Panc1 (cell line): ENCODE measurements at regions not wholly inside any gene's neighbourhood (a gene's known extent, or its start where the extent isn't known, plus 50 kb on each side); places are given as distances from the start of the nearest gene placed in this dataset.
"Not testable (repeated sequence)": the region's sequence is repeated elsewhere in the genome, so short reads cannot be mapped to it uniquely, and the experiment has no call there.

Source experiments
- ATAC-seq: fragments of 200-7000 bp; cut with Tn5 transposase; 2 replicates; pipeline ENCODE4 v1.9.1; 2020; ENCODE audit warnings: mild to moderate bottlenecking, moderate library complexity
- BruUV-seq: library from RNA; stranded (reverse); fragments of 400-500 nt; replicated peaks from 2 replicates; lab custom pipeline; 2021; lab: Mats Ljungman, UMichigan
- CTCF ChIA-PET: fragments of 300-600 bp; sonication (Branson Sonifier 250); formaldehyde crosslinking; loops from one replicate; lab custom pipeline; 2022; ENCODE audit warnings: antibody characterized with exemption; lab: Charles Lee
- POLR2A ChIA-PET: fragments of 300-600 bp; sonication (Branson Sonifier 250); formaldehyde crosslinking; loops from one replicate; lab custom pipeline; 2022; ENCODE audit warnings: antibody characterized with exemption; lab: Charles Lee
- DNase-seq: peaks from one replicate; pipeline ENCODE4 v3.0.0-alpha.2; 2010; ENCODE audit warnings: low read depth, low spot score
- H3K27ac ChIP-seq: 2 replicates; pipeline ENCODE4 v1.5.1; 2011; ENCODE audit warnings: mild to moderate bottlenecking, low read length, inconsistent platforms
- H3K27me3 ChIP-seq: fragments of 200-500 bp; sonication (Bioruptor generic); 2 replicates; pipeline ENCODE4 v1.6.0; 2014; ENCODE audit warnings: low read length, inconsistent platforms; ENCODE audit not compliant: control insufficient read depth, insufficient read depth
- H3K36me3 ChIP-seq: fragments of 200-500 bp; sonication (Bioruptor generic); 2 replicates; pipeline ENCODE4 v1.5.1; 2014; ENCODE audit warnings: inconsistent platforms, mild to moderate bottlenecking, low read length, moderate library complexity; ENCODE audit not compliant: control insufficient read depth, insufficient read depth
- H3K4me1 ChIP-seq: 2 replicates; pipeline ENCODE4 v1.5.1; 2011; ENCODE audit warnings: inconsistent platforms, mild to moderate bottlenecking, low read length, moderate library complexity; ENCODE audit not compliant: control insufficient read depth, insufficient read depth
- H3K4me3 ChIP-seq, 2 experiments: 2 replicates each; pipeline ENCODE4 v1.5.1; 2011 to 2012; ENCODE audit warnings: low read depth in 2 of 2, low read length in 2 of 2, mild to moderate bottlenecking in 2 of 2, inconsistent platforms in 1 of 2, moderate library complexity in 1 of 2
- H3K9me3 ChIP-seq: fragments of 200-500 bp; sonication (Bioruptor generic); 2 replicates; pipeline ENCODE4 v1.5.1; 2014; ENCODE audit warnings: low read depth, mild to moderate bottlenecking, inconsistent platforms, low read length, moderate library complexity; ENCODE audit not compliant: control insufficient read depth, insufficient read depth
- POLR2AphosphoS5 ChIP-seq: IDR thresholded peaks from 2 replicates; pipeline ENCODE4 v1.6.1; 2012; ENCODE audit warnings: mild to moderate bottlenecking, low read depth, low read length, moderate library complexity
- SIN3A ChIP-seq: IDR thresholded peaks from 2 replicates; pipeline ENCODE4 v1.6.1; 2012; ENCODE audit warnings: low read depth, mild to moderate bottlenecking, low read length, moderate library complexity, borderline replicate concordance; ENCODE audit not compliant: insufficient read depth
- TCF7L2 ChIP-seq: IDR thresholded peaks from 2 replicates; pipeline ENCODE4 v1.6.1; 2011; ENCODE audit warnings: mild to moderate bottlenecking, low read depth, low read length, inconsistent platforms
- in situ Hi-C: cut with HindIII; loops from 2 replicates; pipeline ENCODE4 v1.10.0; 2016; ENCODE audit warnings: low sequenced_read_pairs, low pct_unique_long_range_greater_than_20kb
- intact Hi-C: fragments of 100-400 bp; cut with micrococcal nuclease; formaldehyde crosslinking; loops from one replicate; pipeline ENCODE4 v1.10.0; 2022; ENCODE audit not compliant: unreplicated experiment
- TF ChIP-seq, protein P1 (sequence below): fragments of 450-650 bp; IDR thresholded peaks from 2 replicates; pipeline ENCODE4 v1.5.1; 2017; ENCODE audit warnings: mild to moderate bottlenecking
- TF ChIP-seq, protein P2 (sequence below), 2 experiments: IDR thresholded peaks; 2 replicates each; pipeline ENCODE4 v1.6.1; 2011 to 2012; ENCODE audit warnings: low read depth in 2 of 2, control low read depth in 1 of 2, low read length in 1 of 2, mild to moderate bottlenecking in 1 of 2, moderate library complexity in 1 of 2; ENCODE audit not compliant: insufficient read depth in 1 of 2

- in situ Hi-C loops (no loop called here), intact Hi-C loops (no loop called here)
- Histone ChIP-seq H3K27me3 (no peaks in the 10 kb centered on the region), H3K27ac (no peak overlapping the region), H3K4me3 (no peak overlapping the region), H3K4me1 (no peaks in the 10 kb centered on the region), H3K36me3 (no peaks in the 10 kb centered on the region), H3K9me3 (peaks cover 4% of the 10 kb centered on the region; the same call in 1 of the 2 replicates)
- TF ChIP-seq SIN3A (no peak), POLR2AphosphoS5 (no peak), TCF7L2 (no peak)
- TF ChIP-seq, protein P1, sequence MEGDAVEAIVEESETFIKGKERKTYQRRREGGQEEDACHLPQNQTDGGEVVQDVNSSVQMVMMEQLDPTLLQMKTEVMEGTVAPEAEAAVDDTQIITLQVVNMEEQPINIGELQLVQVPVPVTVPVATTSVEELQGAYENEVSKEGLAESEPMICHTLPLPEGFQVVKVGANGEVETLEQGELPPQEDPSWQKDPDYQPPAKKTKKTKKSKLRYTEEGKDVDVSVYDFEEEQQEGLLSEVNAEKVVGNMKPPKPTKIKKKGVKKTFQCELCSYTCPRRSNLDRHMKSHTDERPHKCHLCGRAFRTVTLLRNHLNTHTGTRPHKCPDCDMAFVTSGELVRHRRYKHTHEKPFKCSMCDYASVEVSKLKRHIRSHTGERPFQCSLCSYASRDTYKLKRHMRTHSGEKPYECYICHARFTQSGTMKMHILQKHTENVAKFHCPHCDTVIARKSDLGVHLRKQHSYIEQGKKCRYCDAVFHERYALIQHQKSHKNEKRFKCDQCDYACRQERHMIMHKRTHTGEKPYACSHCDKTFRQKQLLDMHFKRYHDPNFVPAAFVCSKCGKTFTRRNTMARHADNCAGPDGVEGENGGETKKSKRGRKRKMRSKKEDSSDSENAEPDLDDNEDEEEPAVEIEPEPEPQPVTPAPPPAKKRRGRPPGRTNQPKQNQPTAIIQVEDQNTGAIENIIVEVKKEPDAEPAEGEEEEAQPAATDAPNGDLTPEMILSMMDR = no peak
- TF ChIP-seq, protein P2, sequence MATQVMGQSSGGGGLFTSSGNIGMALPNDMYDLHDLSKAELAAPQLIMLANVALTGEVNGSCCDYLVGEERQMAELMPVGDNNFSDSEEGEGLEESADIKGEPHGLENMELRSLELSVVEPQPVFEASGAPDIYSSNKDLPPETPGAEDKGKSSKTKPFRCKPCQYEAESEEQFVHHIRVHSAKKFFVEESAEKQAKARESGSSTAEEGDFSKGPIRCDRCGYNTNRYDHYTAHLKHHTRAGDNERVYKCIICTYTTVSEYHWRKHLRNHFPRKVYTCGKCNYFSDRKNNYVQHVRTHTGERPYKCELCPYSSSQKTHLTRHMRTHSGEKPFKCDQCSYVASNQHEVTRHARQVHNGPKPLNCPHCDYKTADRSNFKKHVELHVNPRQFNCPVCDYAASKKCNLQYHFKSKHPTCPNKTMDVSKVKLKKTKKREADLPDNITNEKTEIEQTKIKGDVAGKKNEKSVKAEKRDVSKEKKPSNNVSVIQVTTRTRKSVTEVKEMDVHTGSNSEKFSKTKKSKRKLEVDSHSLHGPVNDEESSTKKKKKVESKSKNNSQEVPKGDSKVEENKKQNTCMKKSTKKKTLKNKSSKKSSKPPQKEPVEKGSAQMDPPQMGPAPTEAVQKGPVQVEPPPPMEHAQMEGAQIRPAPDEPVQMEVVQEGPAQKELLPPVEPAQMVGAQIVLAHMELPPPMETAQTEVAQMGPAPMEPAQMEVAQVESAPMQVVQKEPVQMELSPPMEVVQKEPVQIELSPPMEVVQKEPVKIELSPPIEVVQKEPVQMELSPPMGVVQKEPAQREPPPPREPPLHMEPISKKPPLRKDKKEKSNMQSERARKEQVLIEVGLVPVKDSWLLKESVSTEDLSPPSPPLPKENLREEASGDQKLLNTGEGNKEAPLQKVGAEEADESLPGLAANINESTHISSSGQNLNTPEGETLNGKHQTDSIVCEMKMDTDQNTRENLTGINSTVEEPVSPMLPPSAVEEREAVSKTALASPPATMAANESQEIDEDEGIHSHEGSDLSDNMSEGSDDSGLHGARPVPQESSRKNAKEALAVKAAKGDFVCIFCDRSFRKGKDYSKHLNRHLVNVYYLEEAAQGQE (IDR thresholded peaks at IDR 0.05; ENCODE audit: insufficient read depth in 1 of 2, low read depth in 2 of 2, low read length in 1 of 2) = no peak
- BruUV-seq = no TSS peak
- ATAC-seq (no peak), DNase-seq (no peak)
- CTCF ChIA-PET = no interaction called here
- POLR2A ChIA-PET = no interaction called here
Observed at GRCh38 chr7:126057979-126058378, 1128.4 kb upstream of the POT1 start.

DNA sequence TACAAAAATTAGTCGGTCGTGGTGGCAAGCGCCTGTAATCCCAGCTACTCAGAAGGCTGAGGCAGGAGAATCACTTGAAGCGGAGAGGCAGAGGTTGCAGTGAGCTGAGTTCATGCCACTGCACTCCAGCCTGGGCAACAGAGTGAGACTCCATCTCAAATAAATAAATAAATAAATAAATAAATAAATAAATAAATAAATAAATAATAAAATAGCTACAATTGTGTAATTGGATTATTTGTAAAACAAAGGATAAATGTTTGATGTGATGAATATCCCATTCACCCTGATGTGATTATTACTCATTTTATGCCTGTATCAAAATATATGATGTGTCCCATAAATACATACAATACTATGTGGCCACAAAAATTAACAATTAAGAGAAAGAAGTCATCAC is 1127.0 kb upstream of the POT1 start:
- in situ Hi-C loops, H3K4me3 ChIP-seq, POLR2A ChIA-PET, intact Hi-C loops, H3K27ac ChIP-seq, BruUV-seq, H3K4me1 ChIP-seq, DNase-seq, H3K9me3 ChIP-seq, H3K27me3 ChIP-seq, ATAC-seq, CTCF ChIA-PET, H3K36me3 ChIP-seq: not testable (repeated sequence)

- Histone ChIP-seq H3K9me3 (peaks cover 2% of the 10 kb centered on the region; the same call in 1 of the 2 replicates), H3K27ac (no peak overlapping the region), H3K4me3 (no peak overlapping the region), H3K4me1 (no peaks in the 10 kb centered on the region), H3K27me3 (no peaks in the 10 kb centered on the region), H3K36me3 (no peaks in the 10 kb centered on the region)
- DNase-seq (no peak), ATAC-seq (no peak)
- TF ChIP-seq, protein P2 (IDR thresholded peaks at IDR 0.05; ENCODE audit: insufficient read depth in 1 of 2, low read depth in 2 of 2, low read length in 1 of 2) = no peak
- TF ChIP-seq, protein P1 = no peak
- TF ChIP-seq POLR2AphosphoS5 (no peak), TCF7L2 (no peak), SIN3A (no peak)
- intact Hi-C loops (no loop called here), in situ Hi-C loops (no loop called here)
- ChIA-PET POLR2A (no interaction called here), CTCF (no interaction called here)
- no TSS peak for BruUV-seq
Observed at GRCh38 chr7:126052229-126052628, 1122.6 kb upstream of the POT1 start.
